HG03457 (cell line): ENCODE measurements at regions not wholly inside any gene's neighbourhood (a gene's known extent, or its start where the extent isn't known, plus 50 kb on each side); places are given as distances from the start of the nearest gene placed in this dataset.

Experiments used
- ATAC-seq: cut with Tn5 transposase; IDR thresholded peaks from one replicate; pipeline ENCODE4 v1.9.1; 2021; ENCODE audit warnings: moderate number of reproducible peaks; ENCODE audit not compliant: unreplicated experiment

DNA sequence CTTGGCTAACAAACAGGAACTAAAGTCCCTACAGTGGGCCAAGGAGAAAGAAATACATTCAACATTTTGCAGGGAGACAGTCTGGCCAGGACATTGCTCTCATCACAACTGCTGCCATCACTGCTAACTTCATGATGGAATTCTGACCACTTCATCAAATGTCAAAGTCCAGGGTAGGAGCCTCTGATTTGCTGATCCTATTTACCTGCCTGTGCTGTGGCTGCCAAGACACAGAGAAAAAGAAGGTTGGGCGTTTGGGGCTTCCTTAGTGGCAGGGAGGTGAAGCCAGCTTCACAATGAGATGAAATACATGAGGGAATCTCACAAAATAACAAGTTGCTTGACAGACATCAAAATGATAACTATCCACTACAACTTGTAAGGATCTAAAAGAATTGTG is 343.9 kb upstream of the CADM1 start:
- ATAC-seq, result no peak

DNA sequence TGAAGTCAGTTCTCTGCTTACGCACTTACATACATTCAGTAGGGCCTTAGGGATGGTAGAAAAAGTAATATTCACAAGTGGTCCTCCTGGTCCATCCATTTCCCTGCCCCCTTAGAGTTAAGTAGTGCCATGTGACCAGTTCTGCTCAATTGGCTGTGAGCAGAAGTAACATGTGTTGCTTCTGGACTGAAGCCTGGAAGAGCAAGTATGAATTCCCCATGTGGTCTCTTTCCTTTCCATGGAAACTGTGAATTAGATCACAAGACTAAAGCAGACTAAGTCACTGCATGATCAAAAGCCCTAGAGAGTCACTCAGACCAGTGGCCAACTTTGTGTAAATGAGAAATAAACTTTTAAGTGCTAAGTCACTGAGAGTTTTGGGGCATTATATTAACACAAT is 341.7 kb upstream of the CADM1 start:
- ATAC-seq, result no peak

DNA sequence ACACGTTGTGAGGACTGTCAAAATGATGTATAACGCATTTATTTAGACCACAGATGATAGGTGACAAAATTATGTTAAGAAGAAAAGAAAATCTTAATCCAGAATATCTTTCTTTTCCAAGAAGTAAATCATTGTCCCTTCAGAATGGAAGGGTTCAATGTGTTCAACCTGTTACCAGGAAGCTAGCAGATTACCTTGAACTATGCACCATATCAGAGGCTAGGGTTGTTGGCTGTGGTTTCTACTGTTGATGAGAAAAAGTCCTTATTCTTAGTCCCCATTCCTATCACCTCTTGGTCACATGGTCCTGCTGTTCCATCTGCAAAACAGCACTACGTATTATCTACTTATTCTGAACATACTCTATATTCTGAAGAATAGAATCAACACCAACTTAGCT is 339.5 kb upstream of the CADM1 start:
- no peak for ATAC-seq

DNA sequence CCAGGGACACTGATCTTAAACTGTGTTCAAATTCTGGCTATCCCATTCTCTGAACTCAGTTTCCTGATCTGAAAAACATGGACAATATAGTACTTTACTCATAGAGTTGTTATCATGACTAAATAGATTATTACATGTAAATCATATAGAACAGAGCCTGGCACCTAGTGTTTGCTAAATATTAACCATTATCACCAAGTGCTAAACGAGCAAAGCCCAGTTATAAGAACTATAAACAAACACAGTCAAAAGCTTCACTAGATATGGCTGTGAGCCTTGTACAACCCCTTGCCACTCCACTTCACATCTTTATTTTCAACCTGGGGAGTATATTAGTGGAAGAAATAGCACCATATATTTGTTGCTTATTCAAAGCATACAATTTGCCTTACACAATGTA is 338.9 kb upstream of the CADM1 start:
- no peak for ATAC-seq

DNA sequence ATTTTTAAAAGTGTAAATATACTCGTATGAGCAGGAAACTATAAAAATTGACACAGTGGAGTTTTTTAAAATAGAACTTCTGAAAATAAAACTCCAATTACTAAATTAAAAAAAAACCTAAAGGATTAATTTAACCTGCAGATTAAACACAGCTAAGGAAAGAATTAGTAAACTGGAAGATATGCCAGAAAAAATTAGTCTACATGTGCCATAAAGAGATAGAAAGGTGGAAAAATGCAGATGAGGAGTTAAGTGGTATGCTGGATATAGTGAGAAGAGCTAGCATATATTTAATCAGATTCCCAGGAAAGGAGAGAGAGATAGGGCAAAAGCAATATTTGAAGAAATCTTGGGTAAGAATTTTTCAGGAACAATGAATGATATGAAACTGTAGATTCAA is 315.8 kb upstream of the CADM1 start:
- ATAC-seq, result no peak

DNA sequence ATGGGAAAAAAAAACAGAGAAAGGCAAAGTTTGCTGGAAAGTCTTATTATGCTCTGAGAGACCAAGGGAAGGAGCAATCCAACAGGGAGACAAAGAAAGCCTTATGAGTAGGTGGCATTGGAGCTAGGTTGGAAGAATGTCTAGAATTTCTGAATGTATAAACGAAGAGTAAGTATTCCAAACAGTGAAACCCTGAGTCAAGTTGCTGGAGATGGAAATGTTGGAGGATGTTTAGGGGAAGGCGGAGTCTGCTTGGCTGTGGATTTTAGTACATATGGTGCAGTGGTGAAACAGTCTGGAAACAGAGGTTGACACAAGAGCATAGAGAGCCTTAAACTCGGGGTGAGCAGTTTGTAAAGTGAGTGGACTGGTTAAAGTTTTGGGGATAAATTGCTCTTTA is 314.8 kb upstream of the CADM1 start:
- ATAC-seq, result no peak

DNA sequence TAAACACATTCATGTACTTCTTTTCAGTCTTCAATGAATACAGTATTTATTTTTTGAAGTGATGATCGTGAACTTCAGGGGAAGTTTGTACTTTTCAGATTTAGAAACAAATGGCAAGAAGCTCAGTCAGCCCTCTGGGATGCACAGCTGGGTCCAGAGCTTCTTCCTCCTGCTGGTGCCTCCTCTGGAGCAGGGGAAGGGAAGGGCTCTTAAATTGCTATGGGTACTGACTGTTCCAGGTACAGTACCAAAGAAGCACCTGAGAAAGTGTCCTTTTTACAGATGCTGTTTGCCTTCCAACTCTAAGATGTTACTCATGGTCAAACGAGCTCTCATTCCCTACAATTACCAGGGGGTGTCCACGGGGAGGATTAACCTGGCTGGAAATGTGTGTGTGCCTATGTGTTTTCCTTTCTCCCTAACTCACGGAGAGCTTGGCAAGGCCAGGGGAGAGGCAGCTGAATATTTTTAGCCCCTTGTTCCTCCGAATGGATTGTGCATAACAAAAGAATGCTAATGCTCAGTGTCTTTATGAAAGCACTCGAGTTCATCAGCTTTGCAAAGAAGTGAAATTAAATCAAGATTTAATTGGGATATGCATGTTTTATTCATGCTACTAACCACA is 313.7 kb upstream of the CADM1 start:
- no peak for ATAC-seq

DNA sequence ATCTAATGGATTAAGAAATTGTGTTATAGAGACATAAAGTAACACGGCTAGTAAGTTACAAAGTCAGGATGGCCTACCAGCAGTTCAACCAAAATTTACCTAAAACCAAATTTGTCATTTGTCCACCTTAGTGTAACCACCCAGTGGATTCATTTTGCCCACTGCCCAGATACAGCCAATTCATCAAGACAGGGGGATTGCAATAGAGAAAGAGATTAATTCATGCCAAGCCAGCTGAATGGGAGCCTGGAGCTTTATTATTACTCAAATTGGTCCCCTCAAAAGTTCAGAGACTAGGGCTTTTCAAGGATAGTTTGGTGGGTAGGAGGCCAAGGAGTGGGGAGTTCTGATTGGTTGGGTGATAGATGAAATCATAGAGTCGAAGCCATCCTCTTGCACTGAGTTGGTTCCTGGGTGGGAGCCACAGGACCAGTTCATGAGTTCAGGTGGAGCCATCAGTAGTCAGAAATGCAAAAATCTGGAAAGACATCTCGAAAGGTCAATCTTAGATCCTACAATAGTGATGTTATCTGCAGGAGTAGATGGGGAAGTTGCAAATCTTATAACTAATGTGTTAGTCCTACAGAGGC is 304.2 kb upstream of the CADM1 start:
- no peak for ATAC-seq

DNA sequence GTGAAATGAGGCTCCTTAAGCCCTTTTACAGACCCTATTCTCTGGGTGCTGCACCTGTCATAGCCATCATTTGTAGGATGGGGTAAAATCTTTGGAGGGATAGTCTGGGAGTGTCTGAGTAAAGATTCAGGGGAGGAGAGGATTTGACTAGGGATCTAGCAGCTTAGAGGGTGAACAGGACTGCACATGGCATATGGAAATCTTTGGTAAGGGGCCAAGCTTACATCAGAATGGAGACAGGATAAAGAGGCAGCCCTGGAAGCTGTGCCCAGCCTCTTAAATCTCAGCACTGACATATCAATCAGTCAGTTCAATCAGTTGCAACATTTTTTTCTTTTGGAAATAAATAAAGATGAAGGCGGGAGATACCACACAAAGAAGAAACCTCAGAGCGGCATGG is 301.8 kb upstream of the CADM1 start:
- ATAC-seq, result no peak

DNA sequence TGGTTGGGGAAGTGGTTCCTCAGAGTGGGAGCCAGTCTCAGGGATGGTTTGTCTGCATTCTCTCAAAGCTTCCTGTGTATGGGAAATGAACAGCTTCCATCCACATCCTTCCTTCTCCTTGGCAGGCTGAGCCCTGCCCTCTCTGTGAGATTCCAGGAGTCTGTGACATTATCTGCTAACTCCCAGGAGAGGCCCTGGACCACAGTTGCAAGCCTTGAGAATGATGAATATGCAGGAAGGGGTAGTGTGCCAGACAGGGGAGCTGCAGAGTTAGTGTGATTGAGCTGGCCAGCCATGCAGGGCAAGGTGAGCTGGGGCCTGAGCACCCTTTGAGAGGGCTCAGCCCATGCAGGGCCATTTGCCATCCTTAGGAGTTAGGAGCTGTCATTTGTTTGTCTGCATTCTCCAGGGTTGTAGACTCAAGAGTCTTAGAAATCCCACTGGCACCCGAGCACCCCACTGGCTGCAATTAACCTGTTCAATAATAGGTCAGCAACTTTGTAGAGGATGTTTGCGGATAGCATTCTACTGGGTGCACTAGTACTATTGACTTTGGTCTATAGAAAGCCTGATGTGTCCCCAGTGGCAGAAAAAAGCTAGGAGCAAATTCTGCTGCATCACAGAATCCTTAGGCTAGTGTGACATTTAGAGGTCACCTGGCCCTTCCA is 299.0 kb upstream of the CADM1 start:
- no peak for ATAC-seq

DNA sequence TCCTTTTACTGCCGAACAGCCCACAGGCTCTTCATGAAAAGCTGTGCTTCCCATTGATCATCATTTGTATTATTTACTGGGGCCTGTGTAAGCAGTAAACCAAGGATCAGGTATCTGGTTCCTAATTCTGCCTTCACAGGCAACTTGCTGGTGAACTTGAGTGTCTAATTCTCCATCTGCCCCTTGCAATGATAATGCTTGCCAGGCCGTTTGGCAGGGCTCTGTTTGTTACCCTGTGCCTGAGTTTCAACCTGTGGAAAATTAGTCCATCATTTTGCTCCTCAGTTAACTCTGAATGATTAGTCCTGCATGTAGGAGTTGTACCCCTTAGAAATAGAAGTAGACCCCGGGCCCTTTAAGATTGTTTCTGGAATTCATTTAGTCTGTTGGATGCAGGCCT is 298.4 kb upstream of the CADM1 start:
- ATAC-seq, result no peak

DNA sequence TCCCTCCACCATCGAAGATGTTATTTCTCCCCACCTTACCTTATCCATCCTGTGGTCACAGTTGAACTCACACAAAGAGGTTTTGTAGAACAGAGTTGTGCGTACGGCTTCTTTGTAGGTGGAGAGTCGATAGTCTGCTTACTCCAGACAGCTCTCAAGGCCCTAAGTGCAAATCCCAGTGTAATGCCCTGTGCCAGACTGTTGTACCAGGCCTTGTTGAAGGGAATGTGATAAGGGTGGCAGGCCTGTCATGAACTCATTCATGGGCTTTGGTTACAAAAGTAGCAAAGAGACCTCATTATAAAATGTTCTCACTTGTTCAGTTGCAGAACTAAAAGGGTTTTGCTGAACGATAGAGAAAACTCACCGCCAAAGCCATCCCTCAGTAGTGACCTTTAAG is 288.7 kb upstream of the CADM1 start:
- ATAC-seq, result no peak

DNA sequence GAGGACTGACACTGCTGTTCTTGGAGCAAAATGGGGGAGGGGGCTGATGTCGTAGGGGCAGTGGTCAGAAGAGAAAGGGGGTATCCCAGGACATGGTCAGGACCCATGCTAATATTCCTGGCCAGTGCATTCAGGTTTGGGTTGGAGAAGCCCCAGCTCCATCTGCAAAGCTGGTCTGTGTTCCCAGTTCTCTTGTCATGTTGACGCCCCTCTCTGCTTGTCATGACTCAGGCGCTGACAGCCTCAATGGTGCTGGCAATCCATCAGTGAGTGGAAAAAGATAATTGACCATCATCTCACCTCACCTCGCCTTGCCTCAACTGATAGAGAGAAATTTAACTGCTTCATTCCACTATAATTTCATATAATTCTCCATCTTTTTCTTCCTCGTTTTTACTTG is 283.1 kb upstream of the CADM1 start:
- no peak for ATAC-seq

DNA sequence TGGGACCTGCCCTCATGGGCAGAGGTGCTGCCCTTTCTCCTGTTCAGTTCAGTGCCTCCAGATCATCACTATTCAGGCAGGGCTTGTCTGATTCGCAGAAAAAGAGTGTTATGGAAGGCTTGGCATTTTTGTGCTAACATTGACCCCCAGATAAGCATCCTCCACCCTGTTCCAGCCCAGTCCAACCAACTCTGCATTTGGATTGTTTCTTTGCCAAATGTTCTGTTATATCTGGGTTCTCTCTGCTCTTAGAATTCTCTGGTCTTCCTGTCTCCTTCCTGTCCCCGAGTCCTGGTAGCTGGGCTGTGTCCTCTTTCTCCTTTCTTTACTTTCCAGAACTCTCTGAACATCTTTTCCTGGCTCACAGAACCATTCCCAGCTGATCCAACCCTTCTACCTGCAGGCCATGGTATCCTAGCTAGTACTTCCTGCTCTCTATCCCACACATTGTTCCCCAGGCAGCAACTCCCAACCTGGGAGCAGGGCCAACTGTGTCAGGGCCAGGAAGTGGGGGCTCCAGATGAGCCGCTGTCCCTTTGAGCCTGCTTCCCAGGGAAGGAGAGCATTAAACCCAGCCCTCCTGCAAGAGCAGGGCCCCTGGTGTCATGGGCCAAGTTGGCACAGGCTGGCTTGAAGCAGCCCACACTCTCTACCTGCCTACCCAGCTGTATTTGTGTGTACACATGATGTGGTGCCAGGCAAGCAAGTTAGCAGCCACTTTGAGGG is 280.7 kb upstream of the CADM1 start:
- ATAC-seq, result no peak

DNA sequence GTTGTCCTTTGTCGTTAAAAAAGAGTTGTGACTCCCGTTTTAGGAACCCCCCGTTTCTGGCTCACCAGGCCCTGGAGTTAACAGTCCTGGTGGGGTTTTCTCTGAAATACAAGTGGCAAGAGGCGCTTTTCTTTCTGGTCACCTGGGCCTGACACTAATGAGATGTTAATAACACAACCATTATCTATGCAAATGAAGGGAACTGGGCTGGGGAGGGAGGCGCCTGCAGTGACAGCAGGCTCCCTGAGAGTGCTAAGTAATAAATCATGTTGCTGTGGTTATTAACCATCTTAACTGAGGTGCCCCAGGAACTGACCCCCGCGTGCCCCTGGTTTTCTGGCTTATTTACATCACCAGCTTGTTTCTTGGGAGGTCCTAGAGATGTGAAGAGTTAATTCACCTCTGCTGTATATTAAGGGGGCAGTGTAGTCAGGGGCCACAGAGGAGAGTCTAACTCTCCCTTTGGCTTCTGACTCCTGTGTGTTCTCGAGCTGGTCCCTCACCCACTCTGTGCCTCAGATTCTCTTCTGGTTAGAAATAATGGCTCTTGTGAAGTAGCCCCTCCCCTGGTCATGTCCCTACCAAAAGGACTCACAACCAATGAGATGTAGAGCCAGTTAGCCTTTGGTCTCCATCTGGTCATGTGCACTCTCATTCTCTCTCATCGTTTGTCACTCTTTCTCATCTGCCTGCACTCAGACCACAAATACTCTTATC is 276.6 kb upstream of the CADM1 start:
- ATAC-seq, result no peak

DNA sequence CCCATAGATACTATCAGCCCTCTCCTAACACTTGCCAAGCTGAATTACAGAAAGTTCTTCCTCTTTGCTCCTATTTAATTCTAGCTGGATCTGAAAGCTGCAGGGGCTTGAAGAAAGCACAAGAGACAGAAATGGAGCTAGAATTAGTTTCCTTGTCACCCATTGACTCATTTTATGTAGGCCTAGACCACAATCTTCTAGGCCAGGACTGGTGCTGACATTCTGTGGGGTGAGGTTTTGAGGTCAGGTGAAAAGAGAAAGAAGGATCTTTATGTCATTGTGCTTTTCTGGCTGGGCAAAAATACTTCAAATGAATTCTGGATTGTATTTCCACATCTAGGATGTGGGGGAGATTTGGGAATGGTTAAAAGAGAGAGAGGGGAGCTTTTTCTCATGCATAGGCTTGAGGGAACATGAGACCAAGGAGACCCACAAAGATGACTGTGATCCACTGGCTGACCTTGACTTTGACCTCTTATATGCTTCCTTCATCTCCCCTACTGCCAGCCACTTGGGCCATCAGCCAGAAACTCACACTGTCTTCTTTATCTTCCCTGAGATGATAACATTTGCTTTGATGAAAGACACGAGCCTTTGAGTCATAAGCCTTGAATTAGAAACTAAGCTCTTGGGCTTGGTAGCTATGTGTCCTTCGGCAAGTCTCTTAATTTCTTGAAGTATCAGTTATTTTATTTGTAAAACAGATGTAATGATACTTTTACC is 274.9 kb upstream of the CADM1 start:
- ATAC-seq, result no peak

DNA sequence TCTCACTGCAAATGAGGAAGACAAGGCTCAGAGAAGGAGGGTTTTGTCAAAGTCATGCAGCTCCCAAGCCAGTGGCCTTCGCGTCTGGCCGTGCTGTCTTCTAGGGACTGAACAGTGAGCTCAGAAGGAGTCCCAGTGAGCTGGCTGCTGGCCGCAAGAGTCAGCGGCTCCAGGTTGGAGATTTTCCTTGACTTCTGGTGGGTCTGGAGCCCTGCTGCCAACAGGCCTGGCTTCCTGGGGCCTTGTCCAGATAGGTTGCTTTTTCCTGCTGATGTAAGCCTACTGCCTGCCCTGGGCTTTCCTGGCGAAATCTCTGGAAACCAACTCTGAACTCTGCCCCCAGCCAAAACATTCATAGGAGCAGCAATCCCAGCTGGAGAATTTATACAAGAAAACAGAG is 272.7 kb upstream of the CADM1 start:
- no peak for ATAC-seq

DNA sequence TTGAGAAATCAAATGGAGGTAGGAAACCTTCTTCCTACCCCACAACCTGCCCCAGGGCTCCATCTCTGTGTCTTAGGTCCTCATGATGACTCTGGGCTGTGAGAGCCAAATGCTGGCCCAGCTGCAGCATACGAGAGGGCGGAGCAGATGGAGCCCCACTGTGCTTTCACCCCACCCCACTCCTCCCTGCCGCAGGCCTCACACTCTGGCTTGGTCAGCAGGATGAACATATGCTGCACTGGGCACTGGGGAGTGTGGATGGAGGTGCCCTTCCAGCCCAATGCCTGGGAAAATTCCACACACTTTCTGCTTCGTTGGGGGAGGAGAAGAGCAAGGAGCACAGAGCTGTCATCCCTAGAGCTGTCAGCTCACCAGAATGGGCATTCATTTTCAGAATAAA is 271.6 kb upstream of the CADM1 start:
- ATAC-seq, result no peak

DNA sequence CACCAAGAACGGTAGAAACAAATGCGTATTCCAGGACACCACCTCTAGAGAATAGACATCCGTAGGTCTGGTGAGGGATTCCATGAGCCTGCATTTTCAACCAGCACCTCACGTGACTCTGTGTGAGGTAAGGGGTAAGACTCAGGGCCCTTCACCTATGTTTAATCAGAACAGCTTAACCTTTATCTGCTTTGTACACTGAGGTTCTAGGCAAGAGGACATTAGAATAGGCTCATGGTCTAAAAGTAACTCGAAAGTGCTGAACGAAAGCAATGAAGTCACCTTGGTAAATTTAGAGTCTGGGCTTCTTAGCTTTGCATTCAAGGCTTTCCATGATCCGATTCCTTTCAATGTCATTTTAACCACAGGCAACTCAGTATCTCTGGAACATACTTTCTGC is 270.5 kb upstream of the CADM1 start:
- ATAC-seq, result no peak

DNA sequence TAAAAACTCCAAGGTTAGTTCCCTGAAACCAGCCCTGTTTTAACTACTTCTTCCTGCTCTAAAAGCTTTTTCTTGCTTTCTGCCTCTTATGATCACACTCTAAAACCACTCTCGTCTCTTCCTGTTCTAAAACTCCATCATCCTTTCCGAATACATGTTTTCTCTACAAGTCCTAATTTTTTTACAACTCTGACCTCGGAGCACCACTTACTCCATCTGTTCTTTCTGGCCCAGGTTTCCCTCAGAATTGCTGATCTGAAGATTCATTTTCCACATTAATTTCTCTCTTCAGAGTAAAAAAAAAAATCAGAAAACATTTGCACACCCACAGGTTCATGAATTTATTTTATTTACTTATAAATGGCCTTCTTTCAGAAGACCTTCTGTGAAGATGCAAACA is 265.7 kb upstream of the CADM1 start:
- no peak for ATAC-seq

DNA sequence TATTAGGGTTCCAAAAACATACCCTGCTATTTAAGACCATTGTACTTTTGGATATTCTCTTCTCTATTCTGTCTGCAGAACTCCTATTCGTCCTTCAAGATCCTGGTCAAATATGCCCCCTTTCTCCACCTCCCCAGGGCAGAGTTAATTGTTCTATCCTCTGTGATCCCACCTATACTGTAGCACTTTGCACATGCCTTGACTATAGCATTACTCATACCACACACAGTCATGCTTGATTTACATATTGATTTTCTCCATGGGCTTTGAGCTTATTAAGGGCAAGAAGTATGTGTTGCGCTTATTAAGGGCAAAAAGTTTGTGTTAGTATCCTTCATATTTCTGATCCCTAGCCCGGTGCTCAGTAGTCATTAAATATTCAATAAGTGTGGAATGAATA is 263.7 kb upstream of the CADM1 start:
- ATAC-seq, result no peak
